IMR-90 (cell line): ENCODE measurements at regions not wholly inside any gene's neighbourhood (a gene's known extent, or its start where the extent isn't known, plus 50 kb on each side); places are given as distances from the start of the nearest gene placed in this dataset.

Experiments
- CEBPB ChIP-seq: IDR thresholded peaks from 2 replicates; pipeline ENCODE4 v1.6.1; 2012; ENCODE audit warnings: low read depth, low read length, improper control_type of control experiment
- ELK1 ChIP-seq: fragments of 150-350 bp; IDR thresholded peaks from 2 replicates; pipeline ENCODE4 v1.6.1; 2016; ENCODE audit warnings: low read depth, mild to moderate bottlenecking, low read length, moderate library complexity, borderline replicate concordance
- MAZ ChIP-seq: IDR thresholded peaks from 2 replicates; pipeline ENCODE4 v1.6.1; 2012; ENCODE audit warnings: low read depth, mild to moderate bottlenecking, low read length, improper control_type of control experiment, moderate library complexity, borderline replicate concordance
- POLR2A ChIP-seq: IDR thresholded peaks from 2 replicates; pipeline ENCODE4 v1.6.1; 2012; ENCODE audit warnings: mild to moderate bottlenecking, low read depth, low read length
- RCOR1 ChIP-seq: IDR thresholded peaks from 2 replicates; pipeline ENCODE4 v1.6.1; 2012; ENCODE audit warnings: mild to moderate bottlenecking, low read length, improper control_type of control experiment; ENCODE audit not compliant: insufficient replicate concordance
- SMC3 ChIP-seq: fragments of 150-350 bp; IDR thresholded peaks from 2 replicates; pipeline ENCODE4 v1.6.1; 2016; ENCODE audit warnings: low read depth, mild to moderate bottlenecking, antibody characterized with exemption, low read length, moderate library complexity
- TF ChIP-seq, protein P1 (sequence below): conservative IDR thresholded peaks from 2 replicates; pipeline ENCODE4 v1.5.1; 2012; ENCODE audit warnings: mild to moderate bottlenecking, low read depth, low read length, improper control_type of control experiment

DNA sequence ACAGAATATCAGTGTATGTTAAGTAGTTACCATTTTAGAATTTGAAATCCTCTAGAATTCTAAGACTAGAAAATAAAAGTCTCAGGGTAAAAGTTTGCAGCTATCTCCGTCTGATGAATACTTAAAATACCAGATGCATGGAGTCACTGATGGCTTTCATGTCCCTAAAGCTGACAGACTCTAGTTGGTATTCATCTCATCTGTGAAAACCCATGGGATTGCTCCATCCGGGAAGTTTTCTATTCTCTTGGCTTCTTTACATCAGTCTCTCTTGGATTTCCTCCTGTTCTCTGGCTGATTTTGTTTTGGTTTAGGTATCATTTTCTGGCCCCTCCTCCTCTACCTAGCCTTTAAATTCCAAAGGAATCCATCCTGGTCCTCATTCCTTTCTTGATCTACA, 465.6 kb upstream of the POU3F3 start:
- TF ChIP-seq, protein P1, sequence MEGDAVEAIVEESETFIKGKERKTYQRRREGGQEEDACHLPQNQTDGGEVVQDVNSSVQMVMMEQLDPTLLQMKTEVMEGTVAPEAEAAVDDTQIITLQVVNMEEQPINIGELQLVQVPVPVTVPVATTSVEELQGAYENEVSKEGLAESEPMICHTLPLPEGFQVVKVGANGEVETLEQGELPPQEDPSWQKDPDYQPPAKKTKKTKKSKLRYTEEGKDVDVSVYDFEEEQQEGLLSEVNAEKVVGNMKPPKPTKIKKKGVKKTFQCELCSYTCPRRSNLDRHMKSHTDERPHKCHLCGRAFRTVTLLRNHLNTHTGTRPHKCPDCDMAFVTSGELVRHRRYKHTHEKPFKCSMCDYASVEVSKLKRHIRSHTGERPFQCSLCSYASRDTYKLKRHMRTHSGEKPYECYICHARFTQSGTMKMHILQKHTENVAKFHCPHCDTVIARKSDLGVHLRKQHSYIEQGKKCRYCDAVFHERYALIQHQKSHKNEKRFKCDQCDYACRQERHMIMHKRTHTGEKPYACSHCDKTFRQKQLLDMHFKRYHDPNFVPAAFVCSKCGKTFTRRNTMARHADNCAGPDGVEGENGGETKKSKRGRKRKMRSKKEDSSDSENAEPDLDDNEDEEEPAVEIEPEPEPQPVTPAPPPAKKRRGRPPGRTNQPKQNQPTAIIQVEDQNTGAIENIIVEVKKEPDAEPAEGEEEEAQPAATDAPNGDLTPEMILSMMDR: no peak
- no peak for TF ChIP-seq ELK1
- TF ChIP-seq SMC3: no peak
- TF ChIP-seq POLR2A: no peak
- TF ChIP-seq CEBPB: no peak
- no peak for TF ChIP-seq MAZ
- TF ChIP-seq RCOR1: no peak
